Prostate gland (tissue), 2 donors: ENCODE measurements at regions not wholly inside any gene's neighbourhood (a gene's known extent, or its start where the extent isn't known, plus 50 kb on each side); places are given as distances from the start of the nearest gene placed in this dataset.
"Not testable (repeated sequence)": the region's sequence is repeated elsewhere in the genome, so short reads cannot be mapped to it uniquely, and the experiment has no call there.

ENCODE experiments used
- DNase-seq: peaks from one replicate; pipeline ENCODE4 v3.0.0-alpha.2; 2019; ENCODE audit warnings: low spot score
- H3K27ac ChIP-seq, 2 donors: fragments of 200-600 bp; sonication (generic); 2 replicates each; pipeline ENCODE4 v1.5.1; 2017 to 2019
- H3K27me3 ChIP-seq: fragments of 200-600 bp; sonication (generic); replicated peaks from 2 replicates; pipeline ENCODE4 v1.5.1; 2019; ENCODE audit not compliant: insufficient read depth
- H3K36me3 ChIP-seq, 2 donors: fragments of 200-600 bp; sonication (generic); 1 replicate in 1 of 2; 2 replicates in 1 of 2; pipeline versions ENCODE4 v1.5.1 to v1.8.1; 2017 to 2019
- H3K4me1 ChIP-seq: fragments of 200-600 bp; sonication (generic); replicated peaks from 2 replicates; pipeline ENCODE4 v1.5.1; 2019
- H3K4me3 ChIP-seq, 2 donors: fragments of 200-600 bp; sonication (generic); 2 replicates each; pipeline ENCODE4 v1.5.1; 2017 to 2019
- H3K9me3 ChIP-seq: fragments of 200-600 bp; sonication (generic); 2 replicates; pipeline ENCODE4 v1.5.1; 2017
- POLR2A ChIP-seq: fragments of 450-650 bp; IDR thresholded peaks from one replicate; pipeline ENCODE4 v1.6.1; 2016; ENCODE audit warnings: antibody characterized with exemption, mild to moderate bottlenecking
- POLR2AphosphoS5 ChIP-seq: sonication (generic); formaldehyde crosslinking; IDR thresholded peaks from one replicate; pipeline ENCODE4 v1.6.1; 2017; ENCODE audit warnings: antibody characterized with exemption
- WGBS: methylation state at CpG from one replicate; pipeline ENCODE4 v1.1.5; 2018; 5-methylcytosine and 5-hydroxymethylcytosine counted together
- intact Hi-C: fragments of 100-400 bp; cut with DNase I; formaldehyde crosslinking; loops from one replicate; pipeline ENCODE4 v1.14.2; 2022
- TF ChIP-seq, protein P1 (sequence below), 4 experiments: fragments of 200-600 bp in 2 of 4; fragments of 450-650 bp in 2 of 4; sonication (generic) in 2 of 4; IDR thresholded peaks; 1 replicate in 3 of 4; 2 replicates in 1 of 4; pipeline ENCODE4 v1.5.1; 2016 to 2019; ENCODE audit warnings: antibody characterized with exemption in 4 of 4, mild to moderate bottlenecking in 2 of 4, moderate library complexity in 2 of 4

DNA sequence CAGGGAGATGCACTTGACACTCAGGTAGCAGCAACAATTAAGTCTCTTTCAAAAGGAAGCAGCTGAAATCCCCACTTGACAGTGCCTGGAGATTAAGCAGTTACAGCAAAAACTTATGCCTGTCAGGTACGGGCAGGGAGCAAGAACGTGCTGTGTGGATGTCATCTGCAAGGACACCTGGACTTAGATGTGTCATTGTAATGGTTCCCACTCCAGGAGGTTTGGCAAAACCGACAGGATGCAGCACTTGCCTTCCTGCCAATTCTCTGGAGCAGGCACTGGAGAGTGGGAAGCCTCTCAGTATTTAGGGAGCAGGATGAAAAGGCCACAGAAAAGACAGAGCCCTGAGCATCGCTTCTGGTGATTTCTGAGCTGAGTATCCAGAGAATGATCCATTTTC, 292.4 kb downstream of the PDCD6IP start:
- DNase-seq, result no peak
- TF ChIP-seq POLR2A, result no peak
- TF ChIP-seq, protein P1, sequence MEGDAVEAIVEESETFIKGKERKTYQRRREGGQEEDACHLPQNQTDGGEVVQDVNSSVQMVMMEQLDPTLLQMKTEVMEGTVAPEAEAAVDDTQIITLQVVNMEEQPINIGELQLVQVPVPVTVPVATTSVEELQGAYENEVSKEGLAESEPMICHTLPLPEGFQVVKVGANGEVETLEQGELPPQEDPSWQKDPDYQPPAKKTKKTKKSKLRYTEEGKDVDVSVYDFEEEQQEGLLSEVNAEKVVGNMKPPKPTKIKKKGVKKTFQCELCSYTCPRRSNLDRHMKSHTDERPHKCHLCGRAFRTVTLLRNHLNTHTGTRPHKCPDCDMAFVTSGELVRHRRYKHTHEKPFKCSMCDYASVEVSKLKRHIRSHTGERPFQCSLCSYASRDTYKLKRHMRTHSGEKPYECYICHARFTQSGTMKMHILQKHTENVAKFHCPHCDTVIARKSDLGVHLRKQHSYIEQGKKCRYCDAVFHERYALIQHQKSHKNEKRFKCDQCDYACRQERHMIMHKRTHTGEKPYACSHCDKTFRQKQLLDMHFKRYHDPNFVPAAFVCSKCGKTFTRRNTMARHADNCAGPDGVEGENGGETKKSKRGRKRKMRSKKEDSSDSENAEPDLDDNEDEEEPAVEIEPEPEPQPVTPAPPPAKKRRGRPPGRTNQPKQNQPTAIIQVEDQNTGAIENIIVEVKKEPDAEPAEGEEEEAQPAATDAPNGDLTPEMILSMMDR (IDR thresholded peaks at IDR 0.05), result no peak
- no peak for TF ChIP-seq POLR2AphosphoS5
- no peaks in the 10 kb centered on the region for H3K4me1 ChIP-seq
- H3K9me3 ChIP-seq, result no peaks in the 10 kb centered on the region
- no peak overlapping the region for H3K27ac ChIP-seq
- no peaks in the 10 kb centered on the region for H3K27me3 ChIP-seq
- 60% methylated on average over 4 of the region's 4 CpGs for WGBS
- no peak overlapping the region for H3K4me3 ChIP-seq
- intact Hi-C loops, result no loop called here
- H3K36me3 ChIP-seq, result no peaks in the 10 kb centered on the region

DNA sequence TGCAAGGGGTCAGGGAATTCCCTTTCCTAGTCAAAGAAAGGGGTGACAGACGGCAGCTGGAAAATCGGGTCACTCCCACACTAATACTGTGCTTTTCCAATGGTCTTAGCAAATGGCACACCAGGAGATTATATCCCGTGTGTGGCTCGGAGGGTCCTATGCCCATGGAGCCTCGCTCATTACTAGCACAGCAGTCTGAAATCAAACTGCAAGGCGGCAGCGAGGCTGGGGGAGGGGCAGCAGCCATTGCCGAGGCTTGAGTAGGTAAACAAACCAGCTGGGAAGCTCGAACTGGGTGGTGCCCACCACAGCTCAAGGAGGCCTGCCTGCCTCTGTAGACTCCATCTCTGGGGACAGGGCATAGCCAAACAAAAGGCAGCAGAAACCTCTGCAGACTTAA, 295.9 kb downstream of the PDCD6IP start:
- H3K4me1 ChIP-seq, H3K9me3 ChIP-seq, H3K36me3 ChIP-seq, H3K4me3 ChIP-seq, H3K27ac ChIP-seq, intact Hi-C loops, H3K27me3 ChIP-seq, DNase-seq: not testable (repeated sequence)
- 95% methylated on average over 9 of the region's 9 CpGs for WGBS

- intact Hi-C loops, result no loop called here
- no peak overlapping the region for H3K4me3 ChIP-seq
Measured at GRCh38 chr3:34102288-34102687, 303.9 kb downstream of the PDCD6IP start.

GRCh38 chr3:34106379-34106778, 307.9 kb downstream of the PDCD6IP start:
- no peak for DNase-seq
- H3K4me1 ChIP-seq, result no peaks in the 10 kb centered on the region
- H3K36me3 ChIP-seq, result no peaks in the 10 kb centered on the region
- H3K27me3 ChIP-seq, result no peaks in the 10 kb centered on the region
- H3K4me3 ChIP-seq, result no peak overlapping the region
- intact Hi-C loops, result no loop called here
- H3K27ac ChIP-seq, result no peak overlapping the region
- H3K9me3 ChIP-seq, result no peaks in the 10 kb centered on the region
- WGBS, result 73% methylated on average over 3 of the region's 3 CpGs
- TF ChIP-seq POLR2AphosphoS5 (no peak), POLR2A (no peak)
- TF ChIP-seq, protein P1 (IDR thresholded peaks at IDR 0.05), result no peak

More at GRCh38 chr3:34102288-34102687, 303.9 kb downstream of the PDCD6IP start:
- H3K4me1 ChIP-seq, result no peaks in the 10 kb centered on the region
- no peaks in the 10 kb centered on the region for H3K36me3 ChIP-seq
- TF ChIP-seq, protein P1 (IDR thresholded peaks at IDR 0.05), result no peak
- TF ChIP-seq POLR2AphosphoS5 (no peak), POLR2A (no peak)
- DNase-seq, result no peak
- H3K9me3 ChIP-seq, result no peaks in the 10 kb centered on the region
- H3K27ac ChIP-seq, result no peak overlapping the region
- no peaks in the 10 kb centered on the region for H3K27me3 ChIP-seq
- 73% methylated on average over 4 of the region's 4 CpGs for WGBS

- no peaks in the 10 kb centered on the region for H3K9me3 ChIP-seq
- H3K4me3 ChIP-seq, result no peak overlapping the region
- WGBS, result 76% methylated on average over 2 of the region's 2 CpGs
- no peak overlapping the region for H3K27ac ChIP-seq
- TF ChIP-seq POLR2A, result no peak
- TF ChIP-seq, protein P1 (IDR thresholded peaks at IDR 0.05), result peak in 3 of 4 experiments; percentile 47 to 56 (median 56)
- DNase-seq, result peak; percentile 39
- no peaks in the 10 kb centered on the region for H3K36me3 ChIP-seq
- intact Hi-C loops, result no loop called here
- no peaks in the 10 kb centered on the region for H3K4me1 ChIP-seq
- H3K27me3 ChIP-seq, result no peaks in the 10 kb centered on the region
Measured at GRCh38 chr3:34106879-34107278, 308.4 kb downstream of the PDCD6IP start.
